OCI-LY7 (cell line): ENCODE measurements at regions not wholly inside any gene's neighbourhood (a gene's known extent, or its start where the extent isn't known, plus 50 kb on each side); places are given as distances from the start of the nearest gene placed in this dataset.
"Not testable (repeated sequence)": the region's sequence is repeated elsewhere in the genome, so short reads cannot be mapped to it uniquely, and the experiment has no call there.

Experiments
- BruUV-seq: library from RNA; stranded (reverse); fragments of 400-500 nt; replicated peaks from 2 replicates; lab custom pipeline; 2021; lab: Mats Ljungman, UMichigan
- CTCF ChIA-PET: fragments of 300-600 bp; sonication (Branson Sonifier 250); formaldehyde crosslinking; loops from one replicate; lab custom pipeline; 2022; ENCODE audit warnings: antibody characterized with exemption; ENCODE audit not compliant: unreplicated experiment; lab: Charles Lee
- POLR2A ChIA-PET: fragments of 300-600 bp; sonication (Branson Sonifier 250); formaldehyde crosslinking; loops from one replicate; lab custom pipeline; 2022; ENCODE audit warnings: antibody characterized with exemption; lab: Charles Lee
- DNase-seq: peaks from one replicate; pipeline ENCODE4 v3.0.0-alpha.2; 2015; ENCODE audit warnings: low spot score
- H2AFZ ChIP-seq: fragments of 200-600 bp; sonication (generic), shearing (Covaris generic); 2 replicates; pipeline ENCODE4 v1.6.1; 2014; ENCODE audit warnings: mild to moderate bottlenecking, antibody characterized with exemption, low read length, moderate library complexity
- H3K27ac ChIP-seq: fragments of 200-600 bp; sonication (generic); 2 replicates; pipeline ENCODE4 v1.5.1; 2014; ENCODE audit warnings: mixed run types, low read depth, mild to moderate bottlenecking, moderate library complexity, low read length, inconsistent platforms; ENCODE audit not compliant: poor library complexity, severe bottlenecking
- H3K36me3 ChIP-seq: fragments of 200-600 bp; sonication (generic); 2 replicates; pipeline ENCODE4 v1.6.1; 2014; ENCODE audit warnings: mild to moderate bottlenecking, antibody characterized with exemption, low read length, moderate library complexity, mixed read lengths; ENCODE audit not compliant: insufficient read depth
- H3K4me1 ChIP-seq: fragments of 200-600 bp; sonication (generic); 2 replicates; pipeline ENCODE4 v1.5.1; 2014; ENCODE audit warnings: mild to moderate bottlenecking, low read length; ENCODE audit not compliant: insufficient read depth, poor library complexity, severe bottlenecking
- H3K4me2 ChIP-seq: fragments of 200-600 bp; sonication (generic); 2 replicates; pipeline ENCODE4 v1.6.1; 2014; ENCODE audit warnings: mild to moderate bottlenecking, low read length
- H3K4me3 ChIP-seq: fragments of 200-600 bp; sonication (generic); 2 replicates; pipeline ENCODE4 v1.5.1; 2014; ENCODE audit warnings: mild to moderate bottlenecking, low read depth, low read length; ENCODE audit not compliant: poor library complexity, severe bottlenecking
- H3K79me2 ChIP-seq: fragments of 200-600 bp; sonication (generic); 2 replicates; pipeline ENCODE4 v1.6.1; 2016; ENCODE audit warnings: low read depth, mild to moderate bottlenecking, low read length, moderate library complexity, mixed read lengths; ENCODE audit not compliant: insufficient read depth
- H3K9me2 ChIP-seq: fragments of 200-600 bp; sonication (generic); 2 replicates; pipeline ENCODE4 v1.6.1; 2016; ENCODE audit warnings: mild to moderate bottlenecking, low read length, mixed read lengths; ENCODE audit not compliant: insufficient read depth
- H3K9me3 ChIP-seq: fragments of 200-600 bp; sonication (generic); 2 replicates; pipeline ENCODE4 v1.6.1; 2014; ENCODE audit warnings: mild to moderate bottlenecking, mixed run types, low read length, mixed read lengths
- H4K20me1 ChIP-seq: fragments of 200-600 bp; sonication (generic); 2 replicates; pipeline ENCODE4 v1.6.1; 2014; ENCODE audit warnings: mild to moderate bottlenecking, antibody characterized with exemption, low read length, moderate library complexity, mixed read lengths; ENCODE audit not compliant: insufficient read depth
- EZH2phosphoT487 ChIP-seq: fragments of 200-600 bp; sonication (generic); IDR thresholded peaks from 2 replicates; pipeline ENCODE4 v1.6.1; 2018; ENCODE audit warnings: low read depth, borderline replicate concordance, mild to moderate bottlenecking, mixed run types, antibody characterized with exemption, low read length, moderate library complexity, mixed read lengths
- intact Hi-C: fragments of 100-400 bp; cut with micrococcal nuclease; formaldehyde crosslinking; loops from one replicate; pipeline ENCODE4 v1.10.0; 2022; ENCODE audit not compliant: unreplicated experiment
- TF ChIP-seq, protein P1 (sequence below): fragments of 200-600 bp; sonication (generic); conservative IDR thresholded peaks from 2 replicates; pipeline ENCODE4 v1.5.1; 2014; ENCODE audit warnings: mild to moderate bottlenecking, antibody characterized with exemption, low read length, moderate library complexity, mixed read lengths

GRCh38 chr7:136452949-136453348, 415.5 kb upstream of the CHRM2 start:
- Histone ChIP-seq H4K20me1 (no peaks in the 10 kb centered on the region), H3K4me1 (no peaks in the 10 kb centered on the region), H3K4me2 (no peak overlapping the region), H3K9me3 (no peaks in the 10 kb centered on the region), H3K4me3 (no peak overlapping the region), H2AFZ (no peak overlapping the region), H3K36me3 (no peaks in the 10 kb centered on the region), H3K27ac (no peak overlapping the region), H3K79me2 (no peaks in the 10 kb centered on the region), H3K9me2 (no peaks in the 10 kb centered on the region)
- ChIA-PET POLR2A (no interaction called here), CTCF (no interaction called here)
- DNase-seq = no peak
- BruUV-seq = no TSS peak
- intact Hi-C loops = no loop called here
- TF ChIP-seq EZH2phosphoT487 = no peak
- TF ChIP-seq, protein P1, sequence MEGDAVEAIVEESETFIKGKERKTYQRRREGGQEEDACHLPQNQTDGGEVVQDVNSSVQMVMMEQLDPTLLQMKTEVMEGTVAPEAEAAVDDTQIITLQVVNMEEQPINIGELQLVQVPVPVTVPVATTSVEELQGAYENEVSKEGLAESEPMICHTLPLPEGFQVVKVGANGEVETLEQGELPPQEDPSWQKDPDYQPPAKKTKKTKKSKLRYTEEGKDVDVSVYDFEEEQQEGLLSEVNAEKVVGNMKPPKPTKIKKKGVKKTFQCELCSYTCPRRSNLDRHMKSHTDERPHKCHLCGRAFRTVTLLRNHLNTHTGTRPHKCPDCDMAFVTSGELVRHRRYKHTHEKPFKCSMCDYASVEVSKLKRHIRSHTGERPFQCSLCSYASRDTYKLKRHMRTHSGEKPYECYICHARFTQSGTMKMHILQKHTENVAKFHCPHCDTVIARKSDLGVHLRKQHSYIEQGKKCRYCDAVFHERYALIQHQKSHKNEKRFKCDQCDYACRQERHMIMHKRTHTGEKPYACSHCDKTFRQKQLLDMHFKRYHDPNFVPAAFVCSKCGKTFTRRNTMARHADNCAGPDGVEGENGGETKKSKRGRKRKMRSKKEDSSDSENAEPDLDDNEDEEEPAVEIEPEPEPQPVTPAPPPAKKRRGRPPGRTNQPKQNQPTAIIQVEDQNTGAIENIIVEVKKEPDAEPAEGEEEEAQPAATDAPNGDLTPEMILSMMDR = no peak

DNA sequence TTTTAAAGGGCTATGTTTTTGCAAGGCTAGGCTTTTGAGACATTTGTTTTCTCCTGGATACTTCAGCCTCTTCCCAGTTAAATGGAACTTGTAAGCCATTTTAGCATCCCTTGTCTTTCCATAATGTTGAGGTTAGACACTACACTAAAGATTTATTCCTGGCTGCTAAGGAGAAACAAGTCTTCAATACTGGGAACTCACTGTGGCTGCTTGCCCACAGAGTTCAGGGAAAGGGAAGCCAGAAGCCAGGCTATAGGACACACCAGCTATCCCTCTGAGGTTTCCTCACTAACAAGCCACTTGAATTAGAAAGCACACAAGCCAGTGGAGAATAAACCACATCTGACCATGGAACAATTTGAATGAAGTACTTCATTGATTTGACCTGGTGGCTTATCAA, 421.7 kb upstream of the CHRM2 start:
- no peak for DNase-seq
- Histone ChIP-seq H4K20me1 (no peaks in the 10 kb centered on the region), H3K36me3 (no peaks in the 10 kb centered on the region), H3K9me3 (no peaks in the 10 kb centered on the region), H3K27ac (no peak overlapping the region), H3K9me2 (no peaks in the 10 kb centered on the region), H3K4me1 (peaks cover 11% of the 10 kb centered on the region), H3K4me3 (no peak overlapping the region), H2AFZ (peak overlapping the region; percentile 45; the same call in 1 of the 2 replicates), H3K79me2 (no peaks in the 10 kb centered on the region), H3K4me2 (0 out of 2 replicates have a peak overlapping the region, but pooled peaks have one; percentile 22)
- POLR2A ChIA-PET = no interaction called here
- intact Hi-C loops = no loop called here
- no peak for TF ChIP-seq EZH2phosphoT487
- TF ChIP-seq, protein P1 = no peak
- CTCF ChIA-PET = no interaction called here
- no TSS peak for BruUV-seq

DNA sequence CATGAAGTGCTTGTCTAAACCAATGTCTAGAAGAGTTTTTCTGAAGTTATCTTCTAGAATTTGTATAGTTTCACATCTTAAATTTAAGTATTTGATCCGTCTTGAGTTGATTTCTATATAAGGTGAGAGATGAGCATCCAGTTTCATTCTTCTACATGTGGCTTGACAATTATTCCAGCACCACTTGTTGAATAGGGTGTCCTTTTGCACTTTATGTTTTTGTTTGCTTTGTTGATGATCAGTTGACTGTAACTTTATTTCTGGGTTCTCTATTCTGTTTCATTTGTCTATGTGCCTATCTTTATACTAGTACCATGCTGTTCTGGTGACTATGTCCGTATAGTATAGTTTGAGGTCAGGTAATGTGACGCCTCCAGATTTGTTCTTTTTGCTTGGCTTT, 426.6 kb upstream of the CHRM2 start:
- Histone ChIP-seq H3K4me1 (peaks cover 9% of the 10 kb centered on the region), H3K9me3 (no peaks in the 10 kb centered on the region), H3K36me3 (no peaks in the 10 kb centered on the region), H3K4me2 (no peak overlapping the region), H3K79me2 (no peaks in the 10 kb centered on the region), H3K4me3 (no peak overlapping the region), H3K27ac (no peak overlapping the region), H3K9me2 (no peaks in the 10 kb centered on the region), H2AFZ (no peak overlapping the region), H4K20me1 (no peaks in the 10 kb centered on the region)
- no peak for DNase-seq
- BruUV-seq = no TSS peak
- no peak for TF ChIP-seq EZH2phosphoT487
- TF ChIP-seq, protein P1 = no peak
- ChIA-PET POLR2A (no interaction called here), CTCF (no interaction called here)
- intact Hi-C loops = no loop called here

DNA sequence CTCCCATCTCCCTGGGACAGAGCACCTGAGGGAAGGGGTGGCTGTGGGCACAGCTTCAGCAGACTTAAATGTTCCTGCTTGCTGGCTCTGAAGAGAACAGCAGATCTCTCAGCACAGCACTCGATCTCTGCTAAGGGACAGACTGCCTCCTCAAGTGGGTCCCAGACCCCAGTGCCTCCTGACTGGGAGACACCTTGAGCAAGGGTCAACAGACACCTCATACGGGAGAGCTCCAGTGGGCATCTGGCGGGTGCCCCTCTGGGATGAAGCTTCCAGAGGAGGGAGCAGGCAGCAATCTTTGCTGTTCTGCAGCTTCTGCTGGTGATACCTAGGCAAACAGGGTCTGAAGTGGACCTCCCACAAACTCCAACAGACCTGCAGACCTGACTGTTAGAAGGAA, 436.7 kb upstream of the CHRM2 start:
- intact Hi-C loops = not testable (repeated sequence)

More for the DNA sequence above, 436.7 kb upstream of the CHRM2 start:
- H4K20me1 ChIP-seq, BruUV-seq, H3K36me3 ChIP-seq, H3K4me2 ChIP-seq, CTCF ChIA-PET, DNase-seq, H3K4me1 ChIP-seq, H3K79me2 ChIP-seq, H3K9me3 ChIP-seq, H3K9me2 ChIP-seq, H3K27ac ChIP-seq, H2AFZ ChIP-seq, H3K4me3 ChIP-seq: not testable (repeated sequence)
- POLR2A ChIA-PET = interaction anchor here (0.6 kb wide), 1 partner anchor 27 kb away, joined by 3 read pairs; no protein-coding TSS in a partner anchor
